ENCODE measurements at regions not wholly inside any gene's neighbourhood (a gene's known extent, or its start where the extent isn't known, plus 50 kb on each side); places are given as distances from the start of the nearest gene placed in this dataset.

- Histone ChIP-seq H3K4me1 (no peaks in the 10 kb centered on the region), H3K9me3 (no peaks in the 10 kb centered on the region), H3K27ac (no peak overlapping the region), H3K36me3 (no peaks in the 10 kb centered on the region), H3K27me3 (no peaks in the 10 kb centered on the region), H3K4me3 (no peak overlapping the region)
- DNase-seq = no peak
- ATAC-seq (ENCODE audit: low FRiP score in 2 of 2) = no peak
- TF ChIP-seq POLR2AphosphoS5 (IDR thresholded peaks at IDR 0.05) (no peak), POLR2A (IDR thresholded peaks at IDR 0.05) (no peak), EP300 (IDR thresholded peaks at IDR 0.05) (no peak)
- TF ChIP-seq, protein P1, sequence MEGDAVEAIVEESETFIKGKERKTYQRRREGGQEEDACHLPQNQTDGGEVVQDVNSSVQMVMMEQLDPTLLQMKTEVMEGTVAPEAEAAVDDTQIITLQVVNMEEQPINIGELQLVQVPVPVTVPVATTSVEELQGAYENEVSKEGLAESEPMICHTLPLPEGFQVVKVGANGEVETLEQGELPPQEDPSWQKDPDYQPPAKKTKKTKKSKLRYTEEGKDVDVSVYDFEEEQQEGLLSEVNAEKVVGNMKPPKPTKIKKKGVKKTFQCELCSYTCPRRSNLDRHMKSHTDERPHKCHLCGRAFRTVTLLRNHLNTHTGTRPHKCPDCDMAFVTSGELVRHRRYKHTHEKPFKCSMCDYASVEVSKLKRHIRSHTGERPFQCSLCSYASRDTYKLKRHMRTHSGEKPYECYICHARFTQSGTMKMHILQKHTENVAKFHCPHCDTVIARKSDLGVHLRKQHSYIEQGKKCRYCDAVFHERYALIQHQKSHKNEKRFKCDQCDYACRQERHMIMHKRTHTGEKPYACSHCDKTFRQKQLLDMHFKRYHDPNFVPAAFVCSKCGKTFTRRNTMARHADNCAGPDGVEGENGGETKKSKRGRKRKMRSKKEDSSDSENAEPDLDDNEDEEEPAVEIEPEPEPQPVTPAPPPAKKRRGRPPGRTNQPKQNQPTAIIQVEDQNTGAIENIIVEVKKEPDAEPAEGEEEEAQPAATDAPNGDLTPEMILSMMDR (IDR thresholded peaks at IDR 0.05) = no peak
- WGBS, 2 donors = 65 to 77% methylated on average over 2 of the region's 2 CpGs
Measured at GRCh38 chr6:155958550-155958949, 502.9 kb upstream of the NOX3 start.

DNA sequence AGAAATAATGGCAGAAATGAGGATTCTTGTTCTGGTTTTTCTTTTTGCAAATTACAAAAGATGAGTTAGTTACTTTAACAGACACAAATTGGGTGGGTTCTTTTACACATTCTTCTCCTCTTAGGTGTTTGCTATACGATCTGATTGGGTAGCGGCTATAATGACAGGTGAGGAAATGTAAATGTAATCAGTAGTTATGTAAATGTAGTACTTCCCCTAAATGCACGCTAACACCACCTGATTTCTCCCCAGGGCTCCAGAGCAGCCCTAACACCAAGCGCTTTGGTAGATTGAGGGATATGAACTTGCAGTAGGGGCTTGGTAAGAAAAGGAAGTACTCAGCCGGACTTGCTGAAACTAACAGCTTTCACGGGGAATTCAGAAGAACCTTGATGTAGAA, 499.4 kb upstream of the NOX3 start:
- WGBS, 2 donors = 62 to 63% methylated on average over 6 of the region's 6 CpGs

DNA sequence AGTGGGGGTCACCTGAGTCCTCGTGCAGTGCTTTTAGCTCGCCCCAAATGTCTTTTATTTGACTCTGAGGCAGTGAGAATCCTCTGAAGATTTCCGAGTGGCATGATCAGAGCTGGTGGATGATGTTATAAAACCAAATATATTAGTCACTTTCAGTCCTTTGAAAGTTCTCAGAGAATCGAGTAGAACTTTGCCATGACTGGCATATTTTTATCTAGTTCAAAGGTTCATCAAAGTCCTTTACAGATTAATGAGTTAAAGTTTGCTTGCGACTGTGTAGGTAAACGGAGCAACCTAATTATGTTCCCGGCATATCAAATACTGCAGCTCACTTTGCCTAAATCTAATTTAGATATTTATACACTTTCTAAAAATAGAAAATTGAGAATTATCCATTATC, 498.5 kb upstream of the NOX3 start:
- TF ChIP-seq POLR2AphosphoS5 (IDR thresholded peaks at IDR 0.05) (no peak), POLR2A (IDR thresholded peaks at IDR 0.05) (no peak)
- TF ChIP-seq, protein P1 (IDR thresholded peaks at IDR 0.05) = no peak
- H3K9me3 ChIP-seq = no peaks in the 10 kb centered on the region
- H3K27ac ChIP-seq = no peak overlapping the region
- no peak overlapping the region for H3K4me3 ChIP-seq
- H3K27me3 ChIP-seq = no peaks in the 10 kb centered on the region
- DNase-seq (no peak), ATAC-seq (ENCODE audit: low FRiP score in 2 of 2) (no peak)
- H3K36me3 ChIP-seq = no peaks in the 10 kb centered on the region
- no peaks in the 10 kb centered on the region for H3K4me1 ChIP-seq
- WGBS, 2 donors = 87% methylated on average over 7 of the region's 7 CpGs

More for the DNA sequence above, 499.4 kb upstream of the NOX3 start:
- Histone ChIP-seq H3K4me1 (no peaks in the 10 kb centered on the region), H3K27ac (no peak overlapping the region), H3K9me3 (no peaks in the 10 kb centered on the region), H3K27me3 (no peaks in the 10 kb centered on the region), H3K4me3 (no peak overlapping the region), H3K36me3 (no peaks in the 10 kb centered on the region)
- no peak for DNase-seq
- TF ChIP-seq EP300 (IDR thresholded peaks at IDR 0.05) = no peak
- TF ChIP-seq, protein P1 (IDR thresholded peaks at IDR 0.05) = no peak
- TF ChIP-seq POLR2AphosphoS5 (IDR thresholded peaks at IDR 0.05) = no peak
- TF ChIP-seq POLR2A (IDR thresholded peaks at IDR 0.05) = no peak
- ATAC-seq (ENCODE audit: low FRiP score in 2 of 2) = no peak

- DNase-seq = no peak
- H3K27ac ChIP-seq = no peak overlapping the region
- no peak overlapping the region for H3K4me3 ChIP-seq
- no peaks in the 10 kb centered on the region for H3K36me3 ChIP-seq
- H3K9me3 ChIP-seq = peaks cover 0 to 19% (median 3%) of the 10 kb centered on the region in 4 donors
- no peaks in the 10 kb centered on the region for H3K27me3 ChIP-seq
- TF ChIP-seq, protein P1 (IDR thresholded peaks at IDR 0.05) = no peak
- no peak for TF ChIP-seq POLR2A (IDR thresholded peaks at IDR 0.05)
- no peak for TF ChIP-seq EP300 (IDR thresholded peaks at IDR 0.05)
- no peak for TF ChIP-seq POLR2AphosphoS5 (IDR thresholded peaks at IDR 0.05)
- no peaks in the 10 kb centered on the region for H3K4me1 ChIP-seq
- WGBS, 2 donors = 91 to 97% methylated on average over 3 of the region's 3 CpGs
- no peak for ATAC-seq (ENCODE audit: low FRiP score in 2 of 2)
Measured at GRCh38 chr6:155949256-155949655, 493.6 kb upstream of the NOX3 start.

DNA sequence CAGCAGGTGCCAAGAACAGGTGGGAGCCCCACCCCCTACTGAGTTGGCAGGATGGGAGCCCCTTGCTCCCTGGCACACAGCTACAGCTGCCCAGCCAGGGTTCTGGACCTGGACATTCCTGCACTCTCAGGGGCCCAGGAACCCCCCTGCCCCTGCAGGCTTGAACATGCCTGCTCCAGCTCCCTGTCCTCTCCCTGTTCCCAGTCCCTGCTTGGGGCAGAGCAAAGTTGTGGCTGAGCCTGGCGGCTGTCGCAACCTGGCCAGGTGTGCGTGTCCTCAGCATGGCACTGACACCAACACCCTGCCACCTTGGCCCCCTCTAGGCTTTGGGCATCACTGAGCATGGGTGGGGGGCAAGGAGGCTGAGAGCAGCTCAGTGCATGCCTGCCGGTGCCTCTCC, 491.2 kb upstream of the NOX3 start:
- TF ChIP-seq POLR2AphosphoS5 (IDR thresholded peaks at IDR 0.05) (no peak), EP300 (IDR thresholded peaks at IDR 0.05) (no peak), POLR2A (IDR thresholded peaks at IDR 0.05) (no peak)
- TF ChIP-seq, protein P1 (IDR thresholded peaks at IDR 0.05) = no peak
- H3K9me3 ChIP-seq = peaks cover 0 to 19% (median 3%) of the 10 kb centered on the region in 4 donors
- no peaks in the 10 kb centered on the region for H3K4me1 ChIP-seq
- DNase-seq (peak in 1 of 2 donors; percentile 50), ATAC-seq (ENCODE audit: low FRiP score in 2 of 2) (peak; percentile 26 to 65)
- 98% methylated on average over 4 of the region's 4 CpGs; no CpG with 5 or more reads in 1 of the 2 donors for WGBS, 2 donors
- H3K36me3 ChIP-seq = no peaks in the 10 kb centered on the region
- H3K4me3 ChIP-seq = no peak overlapping the region
- H3K27ac ChIP-seq = no peak overlapping the region
- no peaks in the 10 kb centered on the region for H3K27me3 ChIP-seq

All from upper lobe of left lung (tissue), 6 donors.